A549 (cell line): ENCODE measurements at regions not wholly inside any gene's neighbourhood (a gene's known extent, or its start where the extent isn't known, plus 50 kb on each side); places are given as distances from the start of the nearest gene placed in this dataset.

Experiments
- CTCF ChIP-seq: fragments of >200 bp; sonication (Bioruptor Twin); formaldehyde crosslinking; IDR thresholded peaks from 3 replicates; pipeline ENCODE4 v1.5.1; 2016
- FOSL2 ChIP-seq, 2 experiments: fragments of 450-650 bp in 1 of 2; fragments of >200 bp in 1 of 2; sonication (Bioruptor Twin) in 1 of 2; formaldehyde crosslinking; IDR thresholded peaks; 2 replicates each; pipeline versions ENCODE4 v1.5.0 to v1.6.1; 2016 to 2020; ENCODE audit warnings: mild to moderate bottlenecking in 1 of 2, moderate library complexity in 1 of 2

- no peak for TF ChIP-seq CTCF
- TF ChIP-seq FOSL2 (IDR thresholded peaks at IDR 0.05): no peak
- TF ChIP-seq FOSL2 (CRISPR knock-in tag; IDR thresholded peaks at IDR 0.05): no peak
These were observed 186.7 kb downstream of the LARP7 start for GRCh38 chr4:112823606-112824005.
